Motor neuron (in vitro differentiated cells): ENCODE measurements at regions not wholly inside any gene's neighbourhood (a gene's known extent, or its start where the extent isn't known, plus 50 kb on each side); places are given as distances from the start of the nearest gene placed in this dataset.

Source experiments
- ATAC-seq, 8 experiments: fragments of 200-7000 bp; cut with Tn5 transposase; replicated peaks in 6 of 8; 2 replicates each; pipeline ENCODE4 v1.8.0; 2021; ENCODE audit warnings: mild to moderate bottlenecking in 8 of 8, moderate library complexity in 8 of 8
- H3K27ac ChIP-seq, 2 donors: fragments of 250-450 bp; sonication (Bioruptor Pico); 2 replicates each; pipeline ENCODE4 v1.9.0; 2021; ENCODE audit warnings: antibody characterized with exemption in 2 of 2, mild to moderate bottlenecking in 2 of 2, moderate library complexity in 1 of 2
- H3K4me1 ChIP-seq, 2 donors: fragments of 250-450 bp; sonication (Bioruptor Pico); replicated peaks in 1 of 2; 2 replicates each; pipeline ENCODE4 v1.6.1; 2021; ENCODE audit warnings: antibody characterized with exemption in 2 of 2, mild to moderate bottlenecking in 2 of 2, moderate library complexity in 1 of 2
- H3K4me3 ChIP-seq, 5 donors: fragments of 250-450 bp; sonication (Bioruptor Pico); 2 replicates each; pipeline ENCODE4 v1.9.0; 2021; ENCODE audit warnings: antibody characterized with exemption in 5 of 5, mild to moderate bottlenecking in 5 of 5, moderate library complexity in 4 of 5
- whole genome bisulfite sequencing, 10 experiments: fragments of 450-650 bp; shearing (Covaris generic); methylation state at CpG; one replicate each; pipeline ENCODE4 v1.0.0; 2022; 5-methylcytosine and 5-hydroxymethylcytosine counted together
- in situ Hi-C, 9 experiments: fragments of 400-800 bp; cut with MboI; loops; one replicate each; pipeline ENCODE4 v1.15.0; 2021; ENCODE audit warnings: low sequenced_read_pairs in 9 of 9, low pct_unique_long_range_greater_than_20kb in 2 of 9; ENCODE audit not compliant: unreplicated experiment in 9 of 9

GRCh38 chr12:28601570-28602058, 411.4 kb downstream of the CCDC91 start:
- no peak overlapping the region for H3K4me3 ChIP-seq
- WGBS, 10 experiments: 0 to 61% (median 31%) methylated on average over 1 to 2 of the region's 2 CpGs; no CpG with 5 or more reads in 1 of the 10 experiments
- H3K4me1 ChIP-seq: no peaks in the 10 kb centered on the region
- ATAC-seq: peak in 3 of 8 experiments; percentile 23 to 93 (median 49)
- no peak overlapping the region for H3K27ac ChIP-seq
- in situ Hi-C loops: no loop called here

- Histone ChIP-seq H3K4me1 (no peaks in the 10 kb centered on the region), H3K4me3 (no peak overlapping the region), H3K27ac (no peak overlapping the region)
- no peak for ATAC-seq
- WGBS, 10 experiments: 0 to 100% (median 89%) methylated on average over 1 to 4 of the region's 4 CpGs; no CpG with 5 or more reads in 2 of the 10 experiments
- in situ Hi-C loops: no loop called here
Observed at GRCh38 chr12:28602786-28603185, 412.5 kb downstream of the CCDC91 start.

GRCh38 chr12:28603239-28603638, 413.0 kb downstream of the CCDC91 start:
- no peak overlapping the region for H3K27ac ChIP-seq
- no peaks in the 10 kb centered on the region for H3K4me1 ChIP-seq
- in situ Hi-C loops: no loop called here
- no peak for ATAC-seq
- no peak overlapping the region for H3K4me3 ChIP-seq
- WGBS, 10 experiments: 60 to 100% (median 92%) methylated on average over 1 to 5 of the region's 5 CpGs; no CpG with 5 or more reads in 1 of the 10 experiments

- no peak overlapping the region for H3K27ac ChIP-seq
- WGBS, 10 experiments: 67 to 100% (median 90%) methylated on average over 1 of the region's 1 CpG; no CpG with 5 or more reads in 2 of the 10 experiments
- in situ Hi-C loops: no loop called here
- H3K4me3 ChIP-seq: no peak overlapping the region
- no peak for ATAC-seq
- H3K4me1 ChIP-seq: no peaks in the 10 kb centered on the region
Observed at GRCh38 chr12:28603801-28604200, 413.5 kb downstream of the CCDC91 start.

GRCh38 chr12:28604240-28604639, 414.0 kb downstream of the CCDC91 start:
- ATAC-seq: no peak
- in situ Hi-C loops: no loop called here
- Histone ChIP-seq H3K27ac (no peak overlapping the region), H3K4me3 (no peak overlapping the region), H3K4me1 (no peaks in the 10 kb centered on the region)
- 9 to 100% (median 80%) methylated on average over 1 of the region's 1 CpG; no CpG with 5 or more reads in 3 of the 10 experiments for WGBS, 10 experiments

GRCh38 chr12:28606967-28607557, 416.8 kb downstream of the CCDC91 start:
- Histone ChIP-seq H3K4me1 (no peaks in the 10 kb centered on the region), H3K4me3 (no peak overlapping the region), H3K27ac (no peak overlapping the region)
- WGBS, 10 experiments: 0 to 86% (median 62%) methylated on average over 1 of the region's 1 CpG; no CpG with 5 or more reads in 1 of the 10 experiments
- ATAC-seq: no peak
- in situ Hi-C loops: no loop called here

GRCh38 chr12:28610401-28611114, 420.3 kb downstream of the CCDC91 start:
- peak in 2 of 8 experiments; percentile 49 to 61 for ATAC-seq
- in situ Hi-C loops: no loop called here

GRCh38 chr12:28611115-28611435, 420.8 kb downstream of the CCDC91 start:
- ATAC-seq: peak in 3 of 8 experiments; percentile 46 to 98 (median 97)

More at GRCh38 chr12:28610401-28611114, 420.3 kb downstream of the CCDC91 start:
- Histone ChIP-seq H3K4me3 (no peak overlapping the region), H3K4me1 (peaks cover 0 to 14% of the 10 kb centered on the region in 2 donors), H3K27ac (no peak overlapping the region)
- WGBS, 10 experiments: 30 to 93% (median 61%) methylated on average over 1 to 3 of the region's 3 CpGs

GRCh38 chr12:28611449-28611848, 421.2 kb downstream of the CCDC91 start:
- WGBS, 10 experiments: 0 to 80% (median 50%) methylated on average over 1 to 2 of the region's 2 CpGs; no CpG with 5 or more reads in 2 of the 10 experiments

More at GRCh38 chr12:28611115-28611435, 420.8 kb downstream of the CCDC91 start:
- H3K27ac ChIP-seq: no peak overlapping the region
- H3K4me1 ChIP-seq: peaks cover 0 to 14% of the 10 kb centered on the region in 2 donors
- H3K4me3 ChIP-seq: no peak overlapping the region
- in situ Hi-C loops: no loop called here

GRCh38 chr12:28618171-28618570, 427.9 kb downstream of the CCDC91 start:
- no peak overlapping the region for H3K4me3 ChIP-seq
- in situ Hi-C loops: no loop called here
- 14 to 89% (median 75%) methylated on average over 1 of the region's 1 CpG; no CpG with 5 or more reads in 1 of the 10 experiments for WGBS, 10 experiments
- H3K4me1 ChIP-seq: peaks cover 0 to 13% of the 10 kb centered on the region in 2 donors
- no peak overlapping the region for H3K27ac ChIP-seq
- ATAC-seq: no peak

More at GRCh38 chr12:28611449-28611848, 421.2 kb downstream of the CCDC91 start:
- Histone ChIP-seq H3K27ac (no peak overlapping the region), H3K4me1 (peaks cover 0 to 14% of the 10 kb centered on the region in 2 donors), H3K4me3 (no peak overlapping the region)
- ATAC-seq: peak in 2 of 8 experiments; percentile 55 to 63
- in situ Hi-C loops: no loop called here

GRCh38 chr12:28618772-28619171, 428.5 kb downstream of the CCDC91 start:
- in situ Hi-C loops: no loop called here
- 60 to 100% (median 89%) methylated on average over 1 to 3 of the region's 3 CpGs for WGBS, 10 experiments

GRCh38 chr12:28620281-28620680, 430.0 kb downstream of the CCDC91 start:
- no peak overlapping the region for H3K27ac ChIP-seq
- no peak overlapping the region for H3K4me3 ChIP-seq
- in situ Hi-C loops: no loop called here
- WGBS, 10 experiments: 39 to 100% (median 69%) methylated on average over 1 to 3 of the region's 3 CpGs; no CpG with 5 or more reads in 1 of the 10 experiments
- H3K4me1 ChIP-seq: no peaks in the 10 kb centered on the region
- no peak for ATAC-seq

More at GRCh38 chr12:28618772-28619171, 428.5 kb downstream of the CCDC91 start:
- Histone ChIP-seq H3K4me3 (no peak overlapping the region), H3K27ac (no peak overlapping the region), H3K4me1 (peaks cover 0 to 7% of the 10 kb centered on the region in 2 donors)
- no peak for ATAC-seq

- H3K4me1 ChIP-seq: no peaks in the 10 kb centered on the region
- no peak overlapping the region for H3K4me3 ChIP-seq
- in situ Hi-C loops: no loop called here
- WGBS, 10 experiments: 13 to 100% (median 90%) methylated on average over 1 to 3 of the region's 3 CpGs; no CpG with 5 or more reads in 1 of the 10 experiments
- H3K27ac ChIP-seq: no peak overlapping the region
- ATAC-seq: peak in 2 of 8 experiments; percentile 64 to 77
Observed at GRCh38 chr12:28622406-28622805, 432.1 kb downstream of the CCDC91 start.
